GM19397 (cell line): ENCODE measurements at regions not wholly inside any gene's neighbourhood (a gene's known extent, or its start where the extent isn't known, plus 50 kb on each side); places are given as distances from the start of the nearest gene placed in this dataset.

Experiments used
- ATAC-seq: cut with Tn5 transposase; IDR thresholded peaks from one replicate; pipeline ENCODE4 v1.9.1; 2021; ENCODE audit warnings: mild to moderate bottlenecking, moderate library complexity; ENCODE audit not compliant: unreplicated experiment

DNA sequence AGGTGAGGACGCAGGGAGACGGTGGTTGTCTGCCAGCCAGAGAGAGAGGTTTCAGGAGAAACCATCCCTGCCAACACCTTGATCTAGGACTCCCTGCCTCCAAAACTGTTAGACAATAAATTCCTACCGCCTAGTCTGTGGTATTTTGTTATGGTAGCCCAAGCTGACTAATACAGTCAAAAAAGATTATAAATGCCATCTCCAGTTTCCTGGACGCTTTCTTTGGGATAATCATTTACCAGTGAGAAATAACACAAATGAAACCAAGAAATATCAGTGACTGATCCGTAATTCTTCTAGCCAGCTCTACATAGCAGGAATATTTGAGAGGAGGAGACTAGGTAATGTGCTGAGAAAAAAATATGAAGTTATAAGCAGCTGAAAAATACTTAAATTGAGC, 707.8 kb upstream of the LMCD1 start:
- ATAC-seq = no peak

DNA sequence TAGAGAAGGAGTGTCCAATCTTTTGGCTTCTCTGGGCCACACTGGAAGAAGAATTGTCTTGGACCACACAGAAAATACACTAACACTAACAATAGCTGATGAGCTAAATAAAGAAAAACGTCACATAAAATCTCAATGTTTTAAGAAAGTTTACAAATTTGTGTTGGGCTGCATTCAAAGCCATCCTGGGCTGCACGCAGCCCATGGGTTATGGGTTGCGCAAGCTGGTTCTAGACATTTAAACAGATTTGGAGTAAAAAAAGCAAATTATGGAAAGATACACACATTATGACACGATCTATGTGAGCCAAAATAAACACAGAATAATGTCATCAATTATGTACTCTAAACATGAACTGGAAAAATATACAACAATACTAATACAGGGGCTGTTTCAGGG, 703.3 kb upstream of the LMCD1 start:
- no peak for ATAC-seq

DNA sequence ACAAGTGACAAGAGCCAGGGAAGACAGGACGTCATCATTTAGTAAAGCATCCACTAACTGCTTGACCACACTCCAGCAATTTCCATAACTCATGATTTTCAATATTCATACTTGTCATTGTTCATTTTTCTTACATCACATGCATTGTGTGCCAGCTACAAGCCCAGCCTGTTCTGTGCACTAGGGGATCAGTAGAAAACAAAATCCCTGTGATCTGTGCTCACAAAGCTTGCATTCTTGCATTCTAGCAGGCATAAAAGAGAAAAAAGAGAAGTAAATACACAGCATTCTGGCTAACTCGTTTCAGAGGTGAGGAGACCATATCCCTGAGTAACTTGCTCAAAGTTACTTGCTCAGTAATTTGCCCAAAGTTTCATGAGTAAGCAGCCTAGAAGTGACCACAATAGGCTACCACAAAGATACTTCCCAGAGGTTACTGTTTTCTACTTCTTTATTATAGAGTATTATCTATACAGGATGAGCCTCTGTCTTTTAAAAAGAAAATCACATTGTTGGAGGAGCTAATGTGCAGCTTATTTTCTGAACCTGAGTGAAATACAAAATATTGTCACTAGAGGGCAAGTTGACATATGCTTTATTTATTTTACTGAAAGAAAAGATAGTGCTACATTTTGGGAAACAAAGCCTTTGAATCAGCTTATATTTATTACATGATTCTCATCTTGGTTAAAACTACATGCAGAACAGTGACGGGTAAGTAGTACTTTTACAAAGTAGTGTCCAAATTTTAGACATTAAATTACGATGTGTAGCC, 701.4 kb upstream of the LMCD1 start:
- ATAC-seq = no peak

DNA sequence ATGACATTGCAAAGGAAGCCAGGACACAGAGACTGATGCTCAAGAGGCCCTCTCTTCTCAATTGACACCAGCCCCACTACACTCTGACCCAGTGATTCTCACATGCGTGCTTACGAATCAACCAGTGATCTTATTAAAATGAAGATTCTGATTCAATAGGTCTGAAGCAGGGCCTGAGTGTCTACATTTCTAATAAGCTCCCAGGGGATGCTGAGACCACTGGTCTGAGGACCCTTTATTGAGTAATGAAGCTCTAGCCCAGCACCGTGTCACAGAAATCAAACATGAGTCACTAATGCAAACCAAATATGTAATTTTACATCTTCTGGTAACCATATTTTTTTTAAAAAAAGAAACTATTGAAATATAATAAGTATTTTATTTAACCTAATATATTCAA, 689.1 kb upstream of the LMCD1 start:
- no peak for ATAC-seq

DNA sequence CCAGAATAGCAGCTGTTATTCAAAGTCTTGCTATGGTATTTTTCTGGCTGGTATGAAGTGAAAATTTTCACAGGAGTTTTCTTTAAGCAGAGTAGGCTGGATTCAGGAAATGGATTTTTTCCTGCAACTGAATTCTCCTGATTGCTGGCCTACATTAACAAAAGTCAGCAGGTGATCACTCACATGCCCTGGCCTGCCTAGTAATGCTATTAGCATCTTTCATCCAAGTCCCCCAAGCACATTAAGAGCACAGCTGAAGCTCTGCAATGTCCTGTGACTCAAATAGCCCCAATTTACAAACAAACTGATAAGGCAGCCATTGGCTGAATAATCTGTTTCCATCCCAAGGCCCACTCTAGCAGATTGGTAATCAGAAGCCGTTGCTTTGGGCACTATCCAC, 688.3 kb upstream of the LMCD1 start:
- ATAC-seq = no peak

DNA sequence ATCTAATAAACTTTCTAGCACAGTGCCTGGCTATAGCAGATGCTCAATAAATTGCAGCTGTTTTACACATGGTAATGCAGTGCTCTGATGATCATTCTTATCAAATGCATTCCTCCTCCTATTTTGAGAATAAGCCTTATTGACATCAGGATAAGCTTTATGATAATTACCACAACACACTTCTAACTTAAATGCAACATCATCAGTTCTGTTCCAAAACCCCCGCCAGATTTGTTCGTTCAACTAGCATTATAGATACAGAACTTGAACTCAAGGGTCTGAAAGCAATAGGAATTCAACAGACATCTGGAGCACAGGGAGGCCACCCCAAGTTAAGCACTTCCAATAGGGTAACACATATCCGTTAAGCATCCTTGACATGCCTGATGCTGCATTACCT, 684.4 kb upstream of the LMCD1 start:
- ATAC-seq = no peak

DNA sequence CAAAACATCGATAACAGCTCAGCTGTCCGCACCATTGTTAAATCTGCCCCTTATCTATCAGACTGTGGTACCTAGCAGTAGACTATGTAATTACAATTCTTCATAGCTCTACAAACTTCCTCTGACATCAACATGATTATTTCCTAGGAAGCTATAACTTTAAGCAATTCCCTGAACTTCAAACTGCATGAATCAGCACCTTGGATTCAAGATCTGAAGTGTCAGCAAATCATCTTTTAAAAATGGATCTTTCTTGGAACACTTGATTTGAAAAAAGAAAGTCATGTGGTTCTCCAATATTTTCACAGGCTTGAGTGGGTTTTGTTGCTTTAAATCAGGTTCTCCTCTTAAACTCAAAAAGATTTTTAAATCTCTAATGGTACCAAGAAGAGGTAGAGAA, 680.7 kb upstream of the LMCD1 start:
- no peak for ATAC-seq

DNA sequence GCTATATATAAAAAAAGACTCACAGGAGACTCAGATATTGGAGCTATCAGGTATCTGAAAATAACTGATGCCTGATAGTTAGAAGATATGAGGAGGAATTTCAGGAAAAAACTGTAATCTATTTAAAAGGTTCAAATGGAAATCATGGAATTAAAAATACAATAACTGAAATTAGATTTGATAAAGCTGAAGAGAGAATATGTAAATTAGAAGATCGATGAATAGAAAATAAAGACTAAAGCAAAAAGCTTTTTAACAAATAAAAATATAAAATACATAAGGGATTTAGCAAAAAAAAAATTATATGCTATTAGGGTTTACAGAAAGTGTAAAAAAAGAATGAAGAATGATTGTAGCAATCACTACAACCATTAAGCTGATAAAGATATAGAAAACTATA, 679.8 kb upstream of the LMCD1 start:
- no peak for ATAC-seq

DNA sequence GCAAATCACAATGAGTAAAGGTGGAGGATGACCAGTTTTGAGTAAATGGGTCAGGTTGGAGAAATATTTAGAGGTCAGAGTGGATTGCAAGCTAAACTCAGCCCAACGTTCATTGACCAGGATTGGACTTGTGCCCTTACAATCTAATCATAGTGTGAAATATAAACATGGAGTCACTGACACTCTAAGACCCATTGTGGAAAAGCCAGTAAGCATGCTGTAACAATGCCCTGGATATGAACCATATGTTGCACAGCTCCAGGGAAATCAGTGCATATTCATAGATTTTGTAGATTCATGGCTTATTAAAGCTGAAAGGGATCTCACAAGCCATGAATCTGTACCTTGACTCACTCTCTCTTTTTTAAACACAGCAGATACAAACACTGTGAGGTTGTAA, 660.2 kb upstream of the LMCD1 start:
- no peak for ATAC-seq

DNA sequence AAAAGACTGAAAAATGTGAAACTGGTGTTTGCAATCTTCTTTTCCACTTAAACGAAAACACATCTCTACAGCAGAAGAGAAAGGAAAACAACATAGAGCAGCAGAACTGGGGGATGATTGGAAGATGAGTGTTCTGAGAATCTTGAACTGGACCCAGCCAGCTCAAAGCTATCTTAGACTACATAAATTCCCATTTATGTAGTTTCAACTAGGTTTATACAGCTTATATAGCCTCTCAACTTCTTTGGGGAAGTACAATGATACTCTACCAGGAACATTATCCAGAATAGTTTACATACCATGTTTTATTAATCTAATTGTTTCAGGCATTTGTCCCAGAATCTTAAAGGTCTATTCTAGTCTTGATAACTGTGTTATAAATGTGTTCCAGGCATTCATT, 658.2 kb upstream of the LMCD1 start:
- no peak for ATAC-seq

DNA sequence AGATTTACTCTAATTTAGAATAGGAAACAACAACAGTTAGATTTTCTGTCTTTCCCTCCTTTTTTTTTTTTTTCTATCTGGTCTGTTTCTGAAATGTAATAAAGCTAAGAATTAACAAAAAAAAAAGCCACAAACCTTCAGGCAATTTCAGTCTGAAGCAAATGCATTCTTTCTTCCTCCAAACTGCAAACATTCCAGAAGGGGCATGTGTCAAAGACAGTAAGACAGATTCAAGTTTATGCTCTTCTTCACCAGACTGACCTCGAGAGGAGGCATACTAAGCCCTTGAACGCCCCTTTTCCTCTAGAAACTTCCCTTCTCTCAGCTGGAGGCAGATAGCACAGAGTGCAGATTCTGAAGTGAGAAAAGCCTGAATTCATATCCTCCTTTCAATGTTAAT, 654.6 kb upstream of the LMCD1 start:
- no peak for ATAC-seq

DNA sequence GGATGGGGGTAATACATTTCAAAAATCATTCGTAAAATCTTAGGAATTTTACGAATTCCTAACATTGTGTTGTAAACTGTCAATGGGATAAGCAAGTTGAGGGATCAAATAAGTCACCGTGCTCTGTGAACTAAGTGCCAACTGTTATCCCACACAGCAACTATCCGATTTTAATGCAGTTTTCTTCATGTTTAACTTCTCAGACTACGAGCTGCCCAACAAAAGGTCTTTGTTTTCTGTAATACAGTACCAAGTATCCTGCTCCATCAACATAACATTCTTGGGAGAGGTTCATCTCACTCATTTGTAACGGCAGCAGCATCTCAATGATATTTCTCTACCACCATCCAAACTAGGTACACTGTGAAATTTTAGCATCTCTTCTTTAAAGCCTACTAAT, 654.1 kb upstream of the LMCD1 start:
- no peak for ATAC-seq

DNA sequence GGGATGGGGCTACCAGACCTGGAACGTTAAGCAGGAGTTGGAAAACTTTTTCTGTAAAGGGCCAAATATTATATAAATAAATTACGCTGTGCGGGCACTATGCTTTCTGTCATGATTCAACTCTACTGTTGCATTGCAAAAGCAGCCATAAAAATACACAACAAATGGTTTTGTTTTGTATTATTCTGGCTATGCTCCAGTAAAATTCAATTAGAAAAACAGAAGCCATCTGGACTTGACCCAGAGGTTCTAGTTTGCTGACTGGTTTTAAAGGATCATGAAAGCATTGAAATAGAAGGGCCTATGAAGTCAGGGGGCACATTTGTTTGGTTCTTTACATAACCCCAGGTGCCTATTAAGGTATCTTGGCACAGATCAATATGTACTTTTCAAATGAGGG, 647.4 kb upstream of the LMCD1 start:
- no peak for ATAC-seq

DNA sequence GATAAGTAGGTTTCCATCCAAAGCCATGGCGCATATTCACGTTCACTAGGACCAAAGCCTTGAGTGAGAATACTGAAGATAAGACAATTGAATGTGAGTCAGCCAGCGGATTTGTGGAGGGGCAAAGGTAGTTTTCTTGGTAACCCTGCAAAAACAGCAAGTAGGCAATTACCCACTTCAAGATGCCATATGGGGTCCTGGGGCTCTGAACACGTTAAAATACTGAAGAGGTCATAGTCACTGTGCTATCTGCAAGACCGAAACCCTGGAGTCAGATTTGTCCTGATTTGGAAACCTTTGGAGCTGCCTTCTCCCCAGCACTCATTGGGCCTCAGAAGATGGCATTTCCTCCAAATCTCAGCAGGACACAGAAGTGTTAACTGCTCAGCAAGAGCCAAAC, 646.9 kb upstream of the LMCD1 start:
- ATAC-seq = no peak

DNA sequence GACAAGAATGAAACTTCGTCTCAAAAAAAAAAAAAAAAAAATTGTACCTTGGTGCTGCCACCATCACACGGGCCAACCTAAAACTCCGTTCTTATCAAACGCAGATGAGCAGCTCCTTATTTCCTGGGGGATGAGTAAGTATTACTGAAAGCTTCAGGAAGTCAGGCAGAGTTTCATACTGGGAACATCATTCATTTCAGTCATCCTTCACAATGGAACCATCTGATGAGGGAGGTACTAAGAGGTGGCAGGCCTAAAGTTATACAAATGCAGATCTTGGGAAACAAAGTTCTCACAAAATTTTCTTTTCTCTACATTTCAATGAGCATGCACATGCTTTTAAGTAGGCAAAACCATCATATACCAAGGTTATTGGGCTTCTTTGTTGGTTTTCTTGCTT, 636.0 kb upstream of the LMCD1 start:
- no peak for ATAC-seq

DNA sequence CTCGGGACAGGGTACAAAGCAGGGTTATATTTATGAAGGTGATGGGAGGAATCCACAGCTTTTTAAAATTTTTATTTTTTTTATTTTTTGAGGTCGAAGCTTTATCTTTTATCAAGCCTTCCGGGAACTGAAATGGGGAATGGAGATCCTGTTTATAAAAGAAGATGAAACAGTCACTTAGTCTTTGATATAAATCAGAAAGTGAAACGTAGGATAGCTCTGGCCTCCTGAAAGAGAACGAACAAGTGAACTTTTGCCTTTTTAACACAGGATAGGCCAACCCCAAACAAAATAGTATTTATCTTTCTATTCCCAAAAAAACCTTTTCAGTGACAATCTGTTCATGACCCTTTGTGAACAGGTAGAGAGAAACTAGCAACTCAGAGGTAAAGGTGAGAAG, 634.0 kb upstream of the LMCD1 start:
- ATAC-seq = no peak

DNA sequence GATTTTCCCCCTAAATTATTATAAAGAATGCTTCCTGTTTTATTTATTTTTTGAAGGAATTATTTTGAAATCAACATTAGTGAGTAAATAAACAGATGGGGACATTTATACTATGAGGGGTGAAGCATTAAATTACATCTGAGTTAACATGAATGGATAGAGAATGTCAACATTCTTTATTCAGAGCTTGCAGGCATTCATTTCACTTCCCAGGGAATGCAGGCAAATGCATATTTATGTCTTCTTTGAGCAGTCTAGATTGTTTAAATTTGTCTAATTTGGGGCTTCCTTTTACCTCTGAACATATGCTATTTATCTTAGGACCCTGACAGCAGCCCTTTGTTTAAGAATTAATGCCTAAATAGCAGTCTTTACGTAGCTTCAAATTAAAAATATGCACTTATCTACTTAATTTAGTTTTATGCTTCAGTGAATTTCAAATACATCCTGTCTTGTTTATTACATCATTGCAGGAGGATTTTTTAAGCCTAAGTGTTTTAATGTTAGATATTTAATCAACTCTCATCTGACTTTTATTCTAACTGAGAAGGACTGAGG, 630.5 kb upstream of the LMCD1 start:
- no peak for ATAC-seq

DNA sequence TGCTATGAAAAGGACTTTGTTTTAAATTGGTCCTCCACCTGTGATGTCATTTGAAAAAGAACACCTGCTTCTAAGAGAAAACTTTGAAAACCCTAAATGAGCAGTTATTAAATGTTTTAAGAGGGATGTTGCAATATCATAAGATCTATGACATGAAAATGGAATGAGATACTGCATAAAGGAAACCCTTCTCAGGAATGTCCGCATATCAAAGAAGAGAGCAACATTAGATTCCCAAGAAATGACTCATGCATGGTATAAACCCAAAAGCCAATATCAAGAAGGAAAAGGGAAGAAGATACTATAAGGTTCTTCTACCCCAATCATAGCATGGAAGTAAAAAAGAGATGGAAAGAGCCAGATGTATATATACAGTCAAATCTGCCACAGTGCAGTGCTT, 627.5 kb upstream of the LMCD1 start:
- no peak for ATAC-seq

DNA sequence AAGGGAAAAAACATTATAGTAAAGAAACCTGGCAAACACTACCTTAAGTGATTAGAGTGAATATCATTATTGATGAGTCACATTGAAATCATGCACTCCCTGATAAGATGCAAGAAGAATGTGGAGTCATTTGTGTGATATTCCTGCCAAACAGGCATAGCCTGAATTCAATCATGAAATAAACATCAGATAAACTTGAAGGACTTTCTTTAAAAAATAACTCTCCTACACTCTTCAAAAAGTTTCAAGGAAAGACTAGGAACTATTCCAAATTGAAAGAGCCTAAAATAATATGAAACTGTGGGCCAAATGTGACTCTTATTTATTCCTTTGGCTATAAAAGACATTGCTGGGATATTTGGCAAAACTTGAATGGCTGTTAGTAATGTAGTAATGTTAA, 625.7 kb upstream of the LMCD1 start:
- ATAC-seq = no peak

DNA sequence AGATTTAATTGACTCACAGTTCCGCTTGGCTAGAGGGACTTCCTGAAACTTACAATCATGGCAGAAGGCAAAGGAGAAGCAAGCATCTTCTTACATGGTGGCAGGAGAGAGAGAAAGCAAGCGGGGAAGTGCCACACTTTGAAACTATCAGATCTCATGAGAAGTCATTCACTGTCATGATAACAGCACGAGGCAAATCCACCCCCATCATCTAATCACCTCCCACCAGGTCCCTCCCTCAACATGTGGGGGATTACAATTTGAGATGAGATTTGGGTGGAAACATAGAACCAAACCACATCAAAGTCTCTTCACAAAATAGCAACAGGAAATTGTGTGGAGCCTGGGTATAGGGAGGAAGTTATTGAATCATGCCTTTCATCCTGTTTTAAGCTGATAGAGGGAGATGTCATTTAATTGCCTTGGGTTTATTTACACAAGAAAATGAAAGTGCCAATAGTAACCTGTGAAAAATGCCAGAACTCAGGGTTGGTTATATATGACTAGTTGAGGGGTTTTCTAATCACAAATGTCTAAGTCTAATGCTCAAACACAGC, 624.8 kb upstream of the LMCD1 start:
- no peak for ATAC-seq

DNA sequence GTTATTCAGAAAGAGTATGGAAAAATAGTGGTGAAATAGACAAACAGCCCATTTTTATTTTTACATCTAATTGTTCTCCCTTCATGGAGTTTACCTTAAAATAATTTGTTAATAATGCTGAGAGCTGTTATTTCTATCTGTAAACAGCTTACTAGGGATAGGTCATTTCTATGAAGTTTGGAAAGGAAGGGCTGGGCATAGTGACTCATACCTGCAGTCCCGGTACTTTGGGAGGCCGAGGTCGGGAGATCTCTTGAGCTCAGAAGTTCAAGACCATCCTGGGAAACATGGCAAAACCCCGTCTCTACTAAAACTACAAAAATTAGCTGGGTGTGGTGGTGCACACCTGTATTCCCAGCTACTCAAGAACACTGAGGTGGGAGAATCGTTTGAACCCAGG, 624.3 kb upstream of the LMCD1 start:
- no peak for ATAC-seq

DNA sequence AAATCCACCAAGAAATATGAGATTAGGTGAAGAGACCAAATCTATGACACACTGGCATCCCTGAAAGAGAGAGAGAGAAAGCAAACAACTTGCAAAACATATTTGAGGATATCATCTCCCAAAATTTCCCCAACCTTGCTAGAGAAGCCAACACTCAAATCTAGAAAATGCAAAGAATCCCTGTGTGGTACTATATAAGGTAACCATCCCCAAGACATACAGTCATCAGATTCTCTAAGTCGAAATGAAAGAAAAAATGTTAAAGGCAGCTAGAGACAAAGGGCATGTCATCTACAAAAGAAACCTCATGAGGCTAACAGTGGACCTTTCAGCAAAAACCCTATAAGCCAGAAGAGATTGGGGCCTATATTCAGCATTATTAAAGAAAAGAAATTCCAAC, 622.1 kb upstream of the LMCD1 start:
- no peak for ATAC-seq

DNA sequence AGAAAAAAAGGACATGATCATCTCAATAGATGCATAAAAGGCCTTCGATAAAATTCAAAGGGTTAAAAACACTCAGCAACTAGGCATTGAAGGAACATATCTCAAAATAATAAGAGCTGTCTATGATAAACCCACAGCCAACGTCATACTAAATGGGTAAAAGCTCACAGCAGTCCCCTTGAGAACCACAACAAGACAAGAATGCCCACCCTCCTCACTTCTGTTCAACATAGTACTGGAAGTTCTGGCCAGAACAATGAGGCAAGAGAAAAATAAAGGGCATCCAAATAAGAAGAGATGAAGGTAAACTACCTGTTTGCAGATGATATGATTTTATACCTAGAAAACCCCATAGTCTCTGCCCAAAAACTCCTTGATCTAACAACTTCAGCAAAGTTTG, 619.7 kb upstream of the LMCD1 start:
- no peak for ATAC-seq
